CD14-positive monocyte (primary cell): ENCODE measurements at regions not wholly inside any gene's neighbourhood (a gene's known extent, or its start where the extent isn't known, plus 50 kb on each side); places are given as distances from the start of the nearest gene placed in this dataset.

Experiments used
- DNase-seq, 3 donors: peaks; one replicate each; pipeline ENCODE4 v3.0.0-alpha.2; 2011 to 2022
- H2AFZ ChIP-seq: 2 replicates; pipeline ENCODE4 v1.6.0; 2012; ENCODE audit warnings: mild to moderate bottlenecking, low read depth, low read length, inconsistent platforms; ENCODE audit not compliant: insufficient read depth, poor library complexity, severe bottlenecking
- H3K27ac ChIP-seq, 2 donors: 1 replicate in 1 of 2; 2 replicates in 1 of 2; pipeline ENCODE4 v1.5.1; 2012 to 2013; ENCODE audit warnings: low read length in 2 of 2, control low read depth in 1 of 2, inconsistent platforms in 1 of 2, low read depth in 1 of 2, mild to moderate bottlenecking in 1 of 2
- H3K27me3 ChIP-seq, 2 donors: one replicate each; pipeline versions ENCODE4 v1.6.0 to v1.6.1; 2011 to 2013; ENCODE audit warnings: low read length in 2 of 2; ENCODE audit not compliant: control insufficient read depth in 2 of 2, insufficient read depth in 2 of 2
- H3K36me3 ChIP-seq, 2 donors: replicated peaks in 1 of 2; 1 replicate in 1 of 2; 2 replicates in 1 of 2; pipeline versions ENCODE4 v1.5.1 to v1.6.1; 2012 to 2013; ENCODE audit warnings: low read length in 2 of 2, control low read depth in 1 of 2, inconsistent platforms in 1 of 2, mild to moderate bottlenecking in 1 of 2; ENCODE audit not compliant: insufficient read depth in 2 of 2, control insufficient read depth in 1 of 2
- H3K4me1 ChIP-seq, 2 donors: 1 replicate in 1 of 2; 2 replicates in 1 of 2; pipeline versions ENCODE4 v1.5.1 to v1.6.1; 2012 to 2013; ENCODE audit warnings: low read length in 2 of 2, control low read depth in 1 of 2, inconsistent platforms in 1 of 2, mild to moderate bottlenecking in 1 of 2, moderate library complexity in 1 of 2; ENCODE audit not compliant: insufficient read depth in 2 of 2, control insufficient read depth in 1 of 2
- H3K4me2 ChIP-seq: replicated peaks from 2 replicates; pipeline ENCODE3; 2012; ENCODE audit warnings: low read length, moderate library complexity, mild to moderate bottlenecking; ENCODE audit not compliant: poor library complexity, severe bottlenecking; ENCODE audit errors: extremely low read depth
- H3K4me3 ChIP-seq, 3 experiments: fragments of 200-600 bp in 1 of 3; sonication (generic) in 1 of 3; replicated peaks in 1 of 3; 1 replicate in 2 of 3; 2 replicates in 1 of 3; pipeline ENCODE4 v1.5.1; 2011 to 2013; ENCODE audit warnings: low read length in 3 of 3, mild to moderate bottlenecking in 3 of 3, control low read depth in 2 of 3, low read depth in 2 of 3, inconsistent platforms in 1 of 3, moderate library complexity in 1 of 3
- H3K79me2 ChIP-seq: 2 replicates; pipeline ENCODE4 v1.6.0; 2012; ENCODE audit warnings: mild to moderate bottlenecking, control low read depth, inconsistent platforms, low read length, moderate library complexity; ENCODE audit not compliant: insufficient read depth
- H3K9ac ChIP-seq: 2 replicates; pipeline ENCODE4 v1.6.0; 2017; ENCODE audit warnings: low read length, mild to moderate bottlenecking; ENCODE audit not compliant: insufficient read depth, poor library complexity, severe bottlenecking
- H3K9me3 ChIP-seq, 2 donors: replicated peaks in 1 of 2; 1 replicate in 1 of 2; 2 replicates in 1 of 2; pipeline versions ENCODE4 v1.5.1 to v1.6.1; 2012 to 2013; ENCODE audit warnings: low read length in 2 of 2, control low read depth in 1 of 2; ENCODE audit not compliant: control insufficient read depth in 1 of 2, insufficient read depth in 1 of 2
- H4K20me1 ChIP-seq: 2 replicates; pipeline ENCODE4 v1.6.0; 2012; ENCODE audit warnings: mild to moderate bottlenecking, low read length, control low read depth, moderate library complexity; ENCODE audit not compliant: insufficient read depth
- H3K27ac Mint-ChIP-seq, 7 donors: one replicate each; pipeline ENCODE4 v1.8.0; 2020; ENCODE audit warnings: mild to moderate bottlenecking in 7 of 7, mixed read lengths in 7 of 7, moderate library complexity in 6 of 7, inconsistent platforms in 2 of 7
- H3K27me3 Mint-ChIP-seq, 3 donors: one replicate each; pipeline ENCODE4 v1.8.0; 2021 to 2022; ENCODE audit warnings: low read depth in 3 of 3, mild to moderate bottlenecking in 3 of 3, mixed read lengths in 3 of 3, moderate library complexity in 3 of 3, inconsistent platforms in 1 of 3
- H3K36me3 Mint-ChIP-seq, 2 donors: one replicate each; pipeline ENCODE4 v1.8.0; 2020; ENCODE audit warnings: mixed read lengths in 2 of 2, inconsistent platforms in 1 of 2, mild to moderate bottlenecking in 1 of 2
- H3K4me1 Mint-ChIP-seq: one replicate; pipeline ENCODE4 v1.8.0; 2020; ENCODE audit warnings: mild to moderate bottlenecking, mixed read lengths
- H3K4me3 Mint-ChIP-seq, 2 donors: one replicate each; pipeline ENCODE4 v1.8.0; 2020; ENCODE audit warnings: mild to moderate bottlenecking in 2 of 2, mixed read lengths in 2 of 2, moderate library complexity in 1 of 2
- H3K9me3 Mint-ChIP-seq, 7 donors: one replicate each; pipeline ENCODE4 v1.8.0; 2020 to 2022; ENCODE audit warnings: mixed read lengths in 7 of 7, mild to moderate bottlenecking in 6 of 7, moderate library complexity in 6 of 7, inconsistent platforms in 2 of 7
- WGBS: methylation state at CpG from one replicate; pipeline ENCODE4 v1.1.5; 2013; ENCODE audit warnings: missing lambda C conversion rate; ENCODE audit not compliant: insufficient coverage; 5-methylcytosine and 5-hydroxymethylcytosine counted together
- intact Hi-C, 2 donors: fragments of 100-400 bp; cut with micrococcal nuclease; formaldehyde crosslinking; loops; one replicate each; pipeline versions ENCODE4 v1.15.0 to v1.15.1; 2023
- TF ChIP-seq, protein P1 (sequence below): fragments of 200-600 bp; IDR thresholded peaks from one replicate; pipeline ENCODE4 v1.8.0; 2022; ENCODE audit warnings: antibody characterized with exemption, mild to moderate bottlenecking

DNA sequence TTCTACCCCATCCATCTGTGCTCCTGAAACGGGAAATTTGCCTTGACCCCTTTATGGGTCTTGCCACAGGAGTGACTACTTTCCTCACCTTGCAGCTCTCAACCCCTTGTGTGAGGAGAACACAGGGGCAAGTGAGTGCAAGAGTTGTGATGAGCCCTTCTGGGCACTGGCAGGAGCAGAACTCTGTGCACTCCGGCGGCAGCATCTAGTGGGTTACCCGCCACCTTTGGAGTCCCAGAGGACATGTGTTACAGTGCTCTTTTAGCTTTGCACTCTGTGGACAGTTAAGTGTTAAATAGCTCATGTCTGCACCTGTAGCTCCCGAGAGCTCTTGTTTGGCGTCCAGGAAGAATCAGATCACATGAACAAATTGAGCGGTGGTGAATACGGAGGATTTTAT lies 940.2 kb downstream of the GRIK2 start:
- Histone ChIP-seq H3K4me1 (no peaks in the 10 kb centered on the region), H3K27ac (no peak overlapping the region), H3K9me3 (peaks cover 4 to 6% of the 10 kb centered on the region in 2 donors), H3K36me3 (no peaks in the 10 kb centered on the region), H4K20me1 (no peaks in the 10 kb centered on the region), H3K9ac (no peak overlapping the region), H2AFZ (no peak overlapping the region), H3K27me3 (no peaks in the 10 kb centered on the region), H3K4me2 (no peak overlapping the region), H3K4me3 (no peak overlapping the region), H3K79me2 (no peaks in the 10 kb centered on the region)
- no peaks in the 10 kb centered on the region for H3K27me3 Mint-ChIP-seq
- TF ChIP-seq, protein P1, sequence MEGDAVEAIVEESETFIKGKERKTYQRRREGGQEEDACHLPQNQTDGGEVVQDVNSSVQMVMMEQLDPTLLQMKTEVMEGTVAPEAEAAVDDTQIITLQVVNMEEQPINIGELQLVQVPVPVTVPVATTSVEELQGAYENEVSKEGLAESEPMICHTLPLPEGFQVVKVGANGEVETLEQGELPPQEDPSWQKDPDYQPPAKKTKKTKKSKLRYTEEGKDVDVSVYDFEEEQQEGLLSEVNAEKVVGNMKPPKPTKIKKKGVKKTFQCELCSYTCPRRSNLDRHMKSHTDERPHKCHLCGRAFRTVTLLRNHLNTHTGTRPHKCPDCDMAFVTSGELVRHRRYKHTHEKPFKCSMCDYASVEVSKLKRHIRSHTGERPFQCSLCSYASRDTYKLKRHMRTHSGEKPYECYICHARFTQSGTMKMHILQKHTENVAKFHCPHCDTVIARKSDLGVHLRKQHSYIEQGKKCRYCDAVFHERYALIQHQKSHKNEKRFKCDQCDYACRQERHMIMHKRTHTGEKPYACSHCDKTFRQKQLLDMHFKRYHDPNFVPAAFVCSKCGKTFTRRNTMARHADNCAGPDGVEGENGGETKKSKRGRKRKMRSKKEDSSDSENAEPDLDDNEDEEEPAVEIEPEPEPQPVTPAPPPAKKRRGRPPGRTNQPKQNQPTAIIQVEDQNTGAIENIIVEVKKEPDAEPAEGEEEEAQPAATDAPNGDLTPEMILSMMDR, result no peak
- H3K36me3 Mint-ChIP-seq, result no peaks in the 10 kb centered on the region
- H3K4me1 Mint-ChIP-seq, result no peaks in the 10 kb centered on the region
- H3K9me3 Mint-ChIP-seq, result peaks cover 0 to 6% (median 0%) of the 10 kb centered on the region in 7 donors
- DNase-seq, result no peak
- no peak overlapping the region for H3K4me3 Mint-ChIP-seq
- no peak overlapping the region for H3K27ac Mint-ChIP-seq
- intact Hi-C loops, result no loop called here
- WGBS, result 94% methylated on average over 7 of the region's 8 CpGs

DNA sequence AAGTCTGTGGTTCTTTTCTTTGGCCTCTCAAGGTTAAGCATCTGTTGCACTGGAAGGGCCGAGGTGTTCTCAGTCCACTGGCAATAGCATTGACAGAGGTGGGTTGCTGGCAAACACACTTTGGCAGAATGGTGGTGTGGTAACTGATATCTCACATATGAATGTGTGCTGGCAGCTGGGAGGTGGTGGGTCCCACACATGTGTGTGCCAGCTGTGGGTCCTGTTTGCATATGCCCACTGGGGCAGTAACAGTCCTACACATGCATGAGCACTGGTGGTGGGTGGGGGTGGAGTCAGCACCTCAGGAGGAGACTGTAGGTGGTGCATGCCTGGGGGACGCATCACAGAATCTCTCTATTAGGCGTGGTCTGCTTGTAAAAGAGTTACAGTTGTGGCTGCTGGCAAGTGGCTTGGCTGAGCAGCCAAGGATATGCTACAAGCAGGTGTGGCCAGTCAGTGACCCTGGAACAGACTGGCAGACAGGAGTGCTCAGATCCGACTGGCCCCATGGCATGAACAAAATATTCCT lies 934.3 kb downstream of the GRIK2 start:
- H3K4me3 ChIP-seq, result no peak overlapping the region
- no peaks in the 10 kb centered on the region for H3K27me3 ChIP-seq
- H3K36me3 ChIP-seq, result no peaks in the 10 kb centered on the region
- no peak overlapping the region for H3K27ac ChIP-seq
- no peak overlapping the region for H2AFZ ChIP-seq
- no peak overlapping the region for H3K4me3 Mint-ChIP-seq
- no peaks in the 10 kb centered on the region for H3K4me1 Mint-ChIP-seq
- H3K9me3 Mint-ChIP-seq, result peaks cover 0 to 13% (median 3%) of the 10 kb centered on the region in 7 donors
- no peaks in the 10 kb centered on the region for H4K20me1 ChIP-seq
- no peaks in the 10 kb centered on the region for H3K4me1 ChIP-seq
- TF ChIP-seq, protein P1, result no peak
- H3K4me2 ChIP-seq, result no peak overlapping the region
- no peak overlapping the region for H3K27ac Mint-ChIP-seq
- no peaks in the 10 kb centered on the region for H3K36me3 Mint-ChIP-seq
- intact Hi-C loops, result no loop called here
- 76% methylated on average over 4 of the region's 4 CpGs for WGBS
- H3K9ac ChIP-seq, result no peak overlapping the region
- H3K9me3 ChIP-seq, result peaks cover 4 to 10% of the 10 kb centered on the region in 2 donors
- no peaks in the 10 kb centered on the region for H3K79me2 ChIP-seq
- DNase-seq, result no peak
- peaks cover 0 to 3% (median 0%) of the 10 kb centered on the region in 3 donors for H3K27me3 Mint-ChIP-seq
